MCF 10A (cell line): ENCODE measurements at regions not wholly inside any gene's neighbourhood (a gene's known extent, or its start where the extent isn't known, plus 50 kb on each side); places are given as distances from the start of the nearest gene placed in this dataset.
"Not testable (repeated sequence)": the region's sequence is repeated elsewhere in the genome, so short reads cannot be mapped to it uniquely, and the experiment has no call there.

Experiments used
- BruUV-seq: library from RNA; stranded (reverse); fragments of 400-500 nt; replicated peaks from 2 replicates; lab custom pipeline; 2021; lab: Mats Ljungman, UMichigan
- CTCF ChIA-PET: fragments of 300-600 bp; sonication (Branson Sonifier 250); formaldehyde crosslinking; extraction: SDS; loops from one replicate; lab custom pipeline; 2021; ENCODE audit warnings: antibody characterized with exemption, inconsistent platforms; lab: Yijun Ruan, JAX
- POLR2A ChIA-PET: fragments of 300-600, 350-650 bp; sonication (Branson Sonifier 250); formaldehyde crosslinking; extraction: SDS; loops from one replicate; lab custom pipeline; 2020; ENCODE audit warnings: antibody characterized with exemption, inconsistent platforms; lab: Yijun Ruan, JAX
- DNase-seq: peaks from one replicate; pipeline ENCODE4 v3.0.0-alpha.2; 2018; ENCODE audit not compliant: unreplicated experiment
- H3K27ac Mint-ChIP-seq: one replicate; pipeline ENCODE4 v1.8.0; 2022; ENCODE audit warnings: mild to moderate bottlenecking, low read depth, mixed read lengths; ENCODE audit not compliant: unreplicated experiment
- H3K27me3 Mint-ChIP-seq: one replicate; pipeline ENCODE4 v1.8.0; 2022; ENCODE audit warnings: mixed read lengths; ENCODE audit not compliant: insufficient read depth, unreplicated experiment
- H3K36me3 Mint-ChIP-seq: one replicate; pipeline ENCODE4 v1.8.0; 2022; ENCODE audit warnings: mild to moderate bottlenecking, moderate library complexity, mixed read lengths; ENCODE audit not compliant: insufficient read depth, unreplicated experiment
- H3K4me1 Mint-ChIP-seq: one replicate; pipeline ENCODE4 v1.8.0; 2022; ENCODE audit warnings: mixed read lengths; ENCODE audit not compliant: insufficient read depth, unreplicated experiment
- H3K4me3 Mint-ChIP-seq: one replicate; pipeline ENCODE4 v1.8.0; 2022; ENCODE audit warnings: mild to moderate bottlenecking, moderate library complexity, mixed read lengths; ENCODE audit not compliant: unreplicated experiment
- H3K9me3 Mint-ChIP-seq: one replicate; pipeline ENCODE4 v1.8.0; 2022; ENCODE audit warnings: mixed read lengths; ENCODE audit not compliant: unreplicated experiment
- CTCF ChIP-seq: fragments of 200-600 bp; IDR thresholded peaks from one replicate; pipeline ENCODE4 v1.8.0; 2022; ENCODE audit warnings: antibody characterized with exemption, mild to moderate bottlenecking; ENCODE audit not compliant: unreplicated experiment
- intact Hi-C: fragments of 100-400 bp; cut with micrococcal nuclease; formaldehyde crosslinking; loops from 2 replicates; pipeline ENCODE4 v1.14.1; 2022

GRCh38 chr13:87331178-87331577, 340.0 kb upstream of the SLITRK5 start:
- H3K27me3 Mint-ChIP-seq = no peaks in the 10 kb centered on the region
- POLR2A ChIA-PET = interaction anchor here (0.6 kb wide), 2 partner anchors 61 to 292 kb away, joined by 3 read pairs; no protein-coding TSS in a partner anchor
- no peaks in the 10 kb centered on the region for H3K9me3 Mint-ChIP-seq
- DNase-seq = peak; percentile 98
- CTCF ChIA-PET = interaction anchor here (0.7 to 1.3 kb wide), 3 partner anchors 340 to 1323 kb away, joined by 3 to 5 read pairs (median 3); partner anchors contain the start of gene SLITRK5
- H3K36me3 Mint-ChIP-seq = no peaks in the 10 kb centered on the region
- peak overlapping the region; percentile 88 for H3K27ac Mint-ChIP-seq
- H3K4me1 Mint-ChIP-seq = peaks cover 6% of the 10 kb centered on the region
- H3K4me3 Mint-ChIP-seq = no peak overlapping the region
- intact Hi-C loops = no loop called here
- BruUV-seq = no TSS peak
- no peak for TF ChIP-seq CTCF

- CTCF ChIA-PET = interaction anchor here (0.6 to 0.7 kb wide), 2 partner anchors 64 to 337 kb away, joined by 3 to 4 read pairs; no protein-coding TSS in a partner anchor
Observed at GRCh38 chr13:87333599-87333998, 337.6 kb upstream of the SLITRK5 start.

GRCh38 chr13:87334176-87334575, 337.0 kb upstream of the SLITRK5 start:
- Mint-ChIP-seq H3K27ac (no peak overlapping the region), H3K4me3 (no peak overlapping the region), H3K27me3 (no peaks in the 10 kb centered on the region), H3K9me3 (no peaks in the 10 kb centered on the region), H3K36me3 (no peaks in the 10 kb centered on the region), H3K4me1 (peaks cover 6% of the 10 kb centered on the region)
- intact Hi-C loops = no loop called here
- ChIA-PET POLR2A (no interaction called here), CTCF (interaction anchor here (0.7 kb wide), 1 partner anchor 337 kb away, joined by 4 read pairs; no protein-coding TSS in a partner anchor)
- no TSS peak for BruUV-seq
- TF ChIP-seq CTCF = no peak
- DNase-seq = no peak

More at GRCh38 chr13:87333599-87333998, 337.6 kb upstream of the SLITRK5 start:
- DNase-seq = no peak
- POLR2A ChIA-PET = no interaction called here
- Mint-ChIP-seq H3K4me1 (peaks cover 6% of the 10 kb centered on the region), H3K9me3 (no peaks in the 10 kb centered on the region), H3K4me3 (no peak overlapping the region), H3K27me3 (no peaks in the 10 kb centered on the region), H3K36me3 (no peaks in the 10 kb centered on the region), H3K27ac (no peak overlapping the region)
- intact Hi-C loops = no loop called here
- no peak for TF ChIP-seq CTCF
- no TSS peak for BruUV-seq

GRCh38 chr13:87336346-87336889, 334.8 kb upstream of the SLITRK5 start:
- POLR2A ChIA-PET, H3K4me1 Mint-ChIP-seq, H3K9me3 Mint-ChIP-seq, H3K27me3 Mint-ChIP-seq, BruUV-seq, intact Hi-C loops, H3K4me3 Mint-ChIP-seq, DNase-seq, H3K36me3 Mint-ChIP-seq, H3K27ac Mint-ChIP-seq: not testable (repeated sequence)
- CTCF ChIA-PET = interaction anchor here (0.5 kb wide), 1 partner anchor 97 kb away, joined by 4 read pairs; no protein-coding TSS in a partner anchor
